Karpas-422 (cell line): ENCODE measurements at regions not wholly inside any gene's neighbourhood (a gene's known extent, or its start where the extent isn't known, plus 50 kb on each side); places are given as distances from the start of the nearest gene placed in this dataset.
"Not testable (repeated sequence)": the region's sequence is repeated elsewhere in the genome, so short reads cannot be mapped to it uniquely, and the experiment has no call there.

Source experiments
- DNase-seq: peaks from one replicate; pipeline ENCODE4 v3.0.0-alpha.2; 2015
- H2AFZ ChIP-seq: fragments of 200-600 bp; sonication (generic); 2 replicates; pipeline ENCODE4 v1.6.1; 2014; ENCODE audit warnings: antibody characterized with exemption, low read length, mixed read lengths
- H3K27ac ChIP-seq: fragments of 200-600 bp; sonication (generic); 2 replicates; pipeline ENCODE4 v1.5.1; 2014; ENCODE audit warnings: mild to moderate bottlenecking, low read length, moderate library complexity
- H3K27me3 ChIP-seq: fragments of 200-600 bp; sonication (generic); 2 replicates; pipeline ENCODE4 v1.6.1; 2014; ENCODE audit warnings: low read length, mixed read lengths
- H3K36me3 ChIP-seq: fragments of 200-600 bp; sonication (generic); 2 replicates; pipeline ENCODE4 v1.6.1; 2014; ENCODE audit warnings: low read length, mixed read lengths; ENCODE audit not compliant: insufficient read depth
- H3K4me1 ChIP-seq: fragments of 200-600 bp; sonication (generic); 2 replicates; pipeline ENCODE4 v1.6.1; 2014; ENCODE audit warnings: mild to moderate bottlenecking, low read length, mixed read lengths
- H3K4me2 ChIP-seq: fragments of 200-600 bp; sonication (generic); 2 replicates; pipeline ENCODE4 v1.6.1; 2014; ENCODE audit warnings: low read length, low read depth, mild to moderate bottlenecking; ENCODE audit not compliant: poor library complexity, severe bottlenecking
- H3K4me3 ChIP-seq: fragments of 200-600 bp; sonication (generic); 2 replicates; pipeline ENCODE4 v1.5.1; 2014; ENCODE audit warnings: mild to moderate bottlenecking, antibody characterized with exemption, low read length, mixed read lengths
- H3K79me2 ChIP-seq: fragments of 200-600 bp; sonication (generic); 2 replicates; pipeline ENCODE4 v1.6.1; 2014; ENCODE audit warnings: mild to moderate bottlenecking, low read length, mixed read lengths
- H3K9ac ChIP-seq: fragments of 200-600 bp; sonication (generic); 2 replicates; pipeline ENCODE4 v1.6.0; 2014; ENCODE audit warnings: low read length
- H3K9me2 ChIP-seq: fragments of 200-600 bp; sonication (generic), shearing (Covaris generic); replicated peaks from 2 replicates; pipeline ENCODE4 v1.6.0; 2014; ENCODE audit warnings: mild to moderate bottlenecking, low read length, moderate library complexity; ENCODE audit not compliant: insufficient read depth
- H3K9me3 ChIP-seq: fragments of 300-700, 200-600 bp; sonication (generic); 2 replicates; pipeline ENCODE4 v1.6.1; 2014; ENCODE audit warnings: low read length, mixed read lengths
- H4K20me1 ChIP-seq: fragments of 200-600 bp; sonication (generic); 2 replicates; pipeline ENCODE4 v1.6.1; 2014; ENCODE audit warnings: mild to moderate bottlenecking, antibody characterized with exemption, low read length, low read depth; ENCODE audit not compliant: insufficient read depth

GRCh38 chr5:77904362-77904761 lies 128.2 kb upstream of the TBCA start:
- no peaks in the 10 kb centered on the region for H3K4me1 ChIP-seq
- H3K9me2 ChIP-seq: no peaks in the 10 kb centered on the region
- no peak overlapping the region for H3K9ac ChIP-seq
- no peak overlapping the region for H3K4me3 ChIP-seq
- no peak overlapping the region for H3K27ac ChIP-seq
- H3K4me2 ChIP-seq: no peak overlapping the region
- no peaks in the 10 kb centered on the region for H3K9me3 ChIP-seq
- H3K27me3 ChIP-seq: no peaks in the 10 kb centered on the region
- no peak for DNase-seq
- H3K36me3 ChIP-seq: no peaks in the 10 kb centered on the region
- H3K79me2 ChIP-seq: no peaks in the 10 kb centered on the region
- no peaks in the 10 kb centered on the region for H4K20me1 ChIP-seq
- no peak overlapping the region for H2AFZ ChIP-seq

- Histone ChIP-seq H3K36me3 (no peaks in the 10 kb centered on the region), H3K9ac (no peak overlapping the region), H3K4me3 (no peak overlapping the region), H3K9me2 (no peaks in the 10 kb centered on the region), H3K4me1 (no peaks in the 10 kb centered on the region), H3K4me2 (no peak overlapping the region), H4K20me1 (no peaks in the 10 kb centered on the region), H2AFZ (no peak overlapping the region), H3K27me3 (no peaks in the 10 kb centered on the region), H3K79me2 (no peaks in the 10 kb centered on the region), H3K27ac (no peak overlapping the region), H3K9me3 (no peaks in the 10 kb centered on the region)
- no peak for DNase-seq
Measured at GRCh38 chr5:77900691-77901090, 124.6 kb upstream of the TBCA start.

GRCh38 chr5:77898385-77898784 lies 122.2 kb upstream of the TBCA start:
- DNase-seq: no peak
- Histone ChIP-seq H3K9ac (no peak overlapping the region), H3K27ac (no peak overlapping the region), H3K27me3 (no peaks in the 10 kb centered on the region), H2AFZ (no peak overlapping the region), H3K4me2 (no peak overlapping the region), H3K9me3 (no peaks in the 10 kb centered on the region), H3K79me2 (no peaks in the 10 kb centered on the region), H4K20me1 (no peaks in the 10 kb centered on the region), H3K4me1 (no peaks in the 10 kb centered on the region), H3K9me2 (no peaks in the 10 kb centered on the region), H3K4me3 (no peak overlapping the region), H3K36me3 (no peaks in the 10 kb centered on the region)

GRCh38 chr5:77896338-77896737 lies 120.2 kb upstream of the TBCA start:
- no peak overlapping the region for H3K4me2 ChIP-seq
- H2AFZ ChIP-seq: no peak overlapping the region
- H3K4me1 ChIP-seq: no peaks in the 10 kb centered on the region
- H3K4me3 ChIP-seq: no peak overlapping the region
- no peaks in the 10 kb centered on the region for H4K20me1 ChIP-seq
- H3K79me2 ChIP-seq: no peaks in the 10 kb centered on the region
- no peak overlapping the region for H3K27ac ChIP-seq
- H3K9me2 ChIP-seq: no peaks in the 10 kb centered on the region
- H3K36me3 ChIP-seq: no peaks in the 10 kb centered on the region
- H3K27me3 ChIP-seq: no peaks in the 10 kb centered on the region
- DNase-seq: no peak
- no peaks in the 10 kb centered on the region for H3K9me3 ChIP-seq
- H3K9ac ChIP-seq: no peak overlapping the region

- not testable (repeated sequence) for H2AFZ ChIP-seq, H3K9ac ChIP-seq, H3K79me2 ChIP-seq, H3K27me3 ChIP-seq, H3K4me3 ChIP-seq, H3K9me2 ChIP-seq, H3K4me2 ChIP-seq, H3K4me1 ChIP-seq, H4K20me1 ChIP-seq, H3K36me3 ChIP-seq, H3K9me3 ChIP-seq, DNase-seq, H3K27ac ChIP-seq
Measured at GRCh38 chr5:77894103-77894502, 118.0 kb upstream of the TBCA start.

- H3K4me1 ChIP-seq: no peaks in the 10 kb centered on the region
- no peaks in the 10 kb centered on the region for H3K9me3 ChIP-seq
- no peak overlapping the region for H3K4me3 ChIP-seq
- H3K79me2 ChIP-seq: no peaks in the 10 kb centered on the region
- H4K20me1 ChIP-seq: no peaks in the 10 kb centered on the region
- H2AFZ ChIP-seq: no peak overlapping the region
- no peaks in the 10 kb centered on the region for H3K36me3 ChIP-seq
- no peak overlapping the region for H3K9ac ChIP-seq
- no peaks in the 10 kb centered on the region for H3K27me3 ChIP-seq
- H3K4me2 ChIP-seq: no peak overlapping the region
- H3K27ac ChIP-seq: no peak overlapping the region
- H3K9me2 ChIP-seq: no peaks in the 10 kb centered on the region
- DNase-seq: no peak
Measured at GRCh38 chr5:77893225-77893860, 117.2 kb upstream of the TBCA start.

- no peaks in the 10 kb centered on the region for H3K79me2 ChIP-seq
- H3K9ac ChIP-seq: no peak overlapping the region
- H3K27ac ChIP-seq: no peak overlapping the region
Measured at GRCh38 chr5:77892061-77893010, 116.2 kb upstream of the TBCA start.

GRCh38 chr5:77885519-77885918 lies 109.4 kb upstream of the TBCA start:
- no peak for DNase-seq
- H3K9me2 ChIP-seq: no peaks in the 10 kb centered on the region
- no peaks in the 10 kb centered on the region for H3K36me3 ChIP-seq
- H4K20me1 ChIP-seq: no peaks in the 10 kb centered on the region
- no peaks in the 10 kb centered on the region for H3K9me3 ChIP-seq
- no peak overlapping the region for H3K9ac ChIP-seq
- no peaks in the 10 kb centered on the region for H3K4me1 ChIP-seq
- H2AFZ ChIP-seq: no peak overlapping the region
- H3K79me2 ChIP-seq: no peaks in the 10 kb centered on the region
- H3K27ac ChIP-seq: no peak overlapping the region
- no peaks in the 10 kb centered on the region for H3K27me3 ChIP-seq
- no peak overlapping the region for H3K4me3 ChIP-seq
- H3K4me2 ChIP-seq: no peak overlapping the region

More at GRCh38 chr5:77892061-77893010, 116.2 kb upstream of the TBCA start:
- no peaks in the 10 kb centered on the region for H3K9me2 ChIP-seq
- H4K20me1 ChIP-seq: no peaks in the 10 kb centered on the region
- no peak for DNase-seq
- no peaks in the 10 kb centered on the region for H3K9me3 ChIP-seq
- H3K36me3 ChIP-seq: no peaks in the 10 kb centered on the region
- no peaks in the 10 kb centered on the region for H3K27me3 ChIP-seq
- H2AFZ ChIP-seq: no peak overlapping the region
- no peak overlapping the region for H3K4me3 ChIP-seq
- H3K4me2 ChIP-seq: no peak overlapping the region
- H3K4me1 ChIP-seq: no peaks in the 10 kb centered on the region
